ENCODE measurements at regions not wholly inside any gene's neighbourhood (a gene's known extent, or its start where the extent isn't known, plus 50 kb on each side); places are given as distances from the start of the nearest gene placed in this dataset.

DNA sequence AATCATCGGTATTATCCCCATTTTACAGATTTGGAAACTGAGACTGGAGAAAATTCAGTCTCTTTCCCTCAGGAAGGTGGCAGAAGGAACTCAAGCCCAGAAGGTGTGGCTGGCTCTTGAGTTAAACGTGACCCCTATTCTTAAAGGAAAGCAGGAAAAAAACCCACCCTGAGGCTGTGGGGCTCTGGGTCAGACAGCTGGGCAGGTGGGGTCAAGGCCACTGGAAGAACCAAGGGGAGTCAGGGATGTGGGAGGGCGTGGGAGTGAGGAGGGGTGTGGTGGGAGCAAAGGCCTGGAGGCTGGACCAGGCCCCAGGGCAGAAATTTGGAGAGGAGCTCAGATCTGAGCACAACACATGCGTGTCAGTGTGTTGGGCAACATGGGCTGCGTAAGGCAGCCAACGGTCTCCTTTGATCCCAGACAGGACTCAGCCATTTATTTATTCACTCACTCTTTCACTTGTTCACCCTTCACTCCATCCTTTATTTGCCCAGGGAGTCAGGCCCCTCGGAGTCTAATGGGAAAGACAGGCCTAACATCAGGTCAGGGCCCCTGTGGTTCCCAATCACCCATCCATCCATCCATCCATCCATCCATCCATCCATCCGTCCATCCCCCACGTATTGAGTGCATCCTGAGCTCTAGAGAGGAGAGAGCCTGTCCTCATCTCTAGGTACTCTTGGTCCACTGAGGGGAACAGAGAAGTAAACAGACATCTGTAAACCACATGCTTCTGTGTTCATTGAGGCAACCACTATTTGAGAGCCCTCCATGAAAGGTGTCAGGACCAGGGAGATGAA lies 165.0 kb downstream of the VEGFA start:
- TF ChIP-seq, protein P1, sequence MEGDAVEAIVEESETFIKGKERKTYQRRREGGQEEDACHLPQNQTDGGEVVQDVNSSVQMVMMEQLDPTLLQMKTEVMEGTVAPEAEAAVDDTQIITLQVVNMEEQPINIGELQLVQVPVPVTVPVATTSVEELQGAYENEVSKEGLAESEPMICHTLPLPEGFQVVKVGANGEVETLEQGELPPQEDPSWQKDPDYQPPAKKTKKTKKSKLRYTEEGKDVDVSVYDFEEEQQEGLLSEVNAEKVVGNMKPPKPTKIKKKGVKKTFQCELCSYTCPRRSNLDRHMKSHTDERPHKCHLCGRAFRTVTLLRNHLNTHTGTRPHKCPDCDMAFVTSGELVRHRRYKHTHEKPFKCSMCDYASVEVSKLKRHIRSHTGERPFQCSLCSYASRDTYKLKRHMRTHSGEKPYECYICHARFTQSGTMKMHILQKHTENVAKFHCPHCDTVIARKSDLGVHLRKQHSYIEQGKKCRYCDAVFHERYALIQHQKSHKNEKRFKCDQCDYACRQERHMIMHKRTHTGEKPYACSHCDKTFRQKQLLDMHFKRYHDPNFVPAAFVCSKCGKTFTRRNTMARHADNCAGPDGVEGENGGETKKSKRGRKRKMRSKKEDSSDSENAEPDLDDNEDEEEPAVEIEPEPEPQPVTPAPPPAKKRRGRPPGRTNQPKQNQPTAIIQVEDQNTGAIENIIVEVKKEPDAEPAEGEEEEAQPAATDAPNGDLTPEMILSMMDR (IDR thresholded peaks at IDR 0.05) = no peak
- TF ChIP-seq POLR2A (IDR thresholded peaks at IDR 0.05) (no peak), POLR2AphosphoS5 (IDR thresholded peaks at IDR 0.05) (no peak)

All from prostate gland (tissue), 2 donors.